GM11168 (cell line): ENCODE measurements at regions not wholly inside any gene's neighbourhood (a gene's known extent, or its start where the extent isn't known, plus 50 kb on each side); places are given as distances from the start of the nearest gene placed in this dataset.

ENCODE experiments used
- in situ Hi-C: fragments of 300-500 bp; cut with MboI; formaldehyde crosslinking; loops from one replicate; pipeline ENCODE4 v1.12.0; 2022; ENCODE audit warnings: low sequenced_read_pairs; ENCODE audit not compliant: unreplicated experiment

- in situ Hi-C loops, result no loop called here
Measured at GRCh38 chr10:10294184-10294880, 723.3 kb upstream of the CELF2 start.

- in situ Hi-C loops, result no loop called here
Measured at GRCh38 chr10:10294881-10295529, 722.7 kb upstream of the CELF2 start.

- in situ Hi-C loops, result no loop called here
Measured at GRCh38 chr10:10295537-10295936, 722.1 kb upstream of the CELF2 start.

GRCh38 chr10:10302689-10303088 is 715.0 kb upstream of the CELF2 start:
- in situ Hi-C loops, result no loop called here

- in situ Hi-C loops, result no loop called here
Measured at GRCh38 chr10:10307036-10307435, 710.6 kb upstream of the CELF2 start.

- in situ Hi-C loops, result no loop called here
Measured at GRCh38 chr10:10307551-10307950, 710.1 kb upstream of the CELF2 start.

- in situ Hi-C loops, result no loop called here
Measured at GRCh38 chr10:10310498-10310897, 707.2 kb upstream of the CELF2 start.

GRCh38 chr10:10311966-10312365 is 705.7 kb upstream of the CELF2 start:
- in situ Hi-C loops, result no loop called here

- in situ Hi-C loops, result no loop called here
Measured at GRCh38 chr10:10313149-10313835, 704.4 kb upstream of the CELF2 start.

GRCh38 chr10:10314626-10315025 is 703.0 kb upstream of the CELF2 start:
- in situ Hi-C loops, result no loop called here

GRCh38 chr10:10315989-10316388 is 701.7 kb upstream of the CELF2 start:
- in situ Hi-C loops, result no loop called here

- in situ Hi-C loops, result no loop called here
Measured at GRCh38 chr10:10317151-10317550, 700.5 kb upstream of the CELF2 start.

GRCh38 chr10:10318856-10319255 is 698.8 kb upstream of the CELF2 start:
- in situ Hi-C loops, result no loop called here

- in situ Hi-C loops, result no loop called here
Measured at GRCh38 chr10:10320956-10321355, 696.7 kb upstream of the CELF2 start.

- in situ Hi-C loops, result no loop called here
Measured at GRCh38 chr10:10326116-10326515, 691.6 kb upstream of the CELF2 start.

- in situ Hi-C loops, result no loop called here
Measured at GRCh38 chr10:10327934-10328333, 689.7 kb upstream of the CELF2 start.

GRCh38 chr10:10330418-10330817 is 687.3 kb upstream of the CELF2 start:
- in situ Hi-C loops, result no loop called here

GRCh38 chr10:10332786-10333185 is 684.9 kb upstream of the CELF2 start:
- in situ Hi-C loops, result no loop called here

GRCh38 chr10:10333622-10334021 is 684.0 kb upstream of the CELF2 start:
- in situ Hi-C loops, result no loop called here

GRCh38 chr10:10338339-10338738 is 679.3 kb upstream of the CELF2 start:
- in situ Hi-C loops, result no loop called here

GRCh38 chr10:10346390-10347150 is 671.1 kb upstream of the CELF2 start:
- in situ Hi-C loops, result no loop called here
